Neutrophil (primary cell): ENCODE measurements at regions not wholly inside any gene's neighbourhood (a gene's known extent, or its start where the extent isn't known, plus 50 kb on each side); places are given as distances from the start of the nearest gene placed in this dataset.

Experiments used
- H3K27ac ChIP-seq: fragments of 200-600 bp; sonication (generic); 2 replicates; pipeline ENCODE4 v1.5.1; 2016; ENCODE audit warnings: mild to moderate bottlenecking, moderate library complexity
- H3K27me3 ChIP-seq: fragments of 200-600 bp; sonication (generic); 2 replicates; pipeline ENCODE4 v1.6.0; 2016; ENCODE audit warnings: mild to moderate bottlenecking
- H3K36me3 ChIP-seq: fragments of 200-600 bp; sonication (generic); 2 replicates; pipeline ENCODE4 v1.5.1; 2017
- H3K4me1 ChIP-seq, 2 experiments: fragments of 200-600 bp in 1 of 2; sonication (generic) in 1 of 2; 1 replicate in 1 of 2; 2 replicates in 1 of 2; pipeline versions ENCODE4 v1.5.1 to v1.6.1; 2013 to 2016; ENCODE audit warnings: low read depth in 1 of 2, low read length in 1 of 2, mild to moderate bottlenecking in 1 of 2, moderate library complexity in 1 of 2; ENCODE audit not compliant: control insufficient read depth in 1 of 2, insufficient read depth in 1 of 2
- H3K4me3 ChIP-seq, 2 experiments: fragments of 200-600 bp in 1 of 2; sonication (generic) in 1 of 2; 1 replicate in 1 of 2; 2 replicates in 1 of 2; pipeline ENCODE4 v1.5.1; 2013 to 2016; ENCODE audit warnings: low read depth in 1 of 2, low read length in 1 of 2, mild to moderate bottlenecking in 1 of 2, moderate library complexity in 1 of 2
- H3K9me3 ChIP-seq: fragments of 200-600 bp; sonication (generic); 2 replicates; pipeline ENCODE4 v1.5.1; 2016
- TF ChIP-seq, protein P1 (sequence below): fragments of 200-600 bp; sonication (generic); IDR thresholded peaks from 2 replicates; pipeline ENCODE4 v1.5.1; 2016; ENCODE audit warnings: antibody characterized with exemption

DNA sequence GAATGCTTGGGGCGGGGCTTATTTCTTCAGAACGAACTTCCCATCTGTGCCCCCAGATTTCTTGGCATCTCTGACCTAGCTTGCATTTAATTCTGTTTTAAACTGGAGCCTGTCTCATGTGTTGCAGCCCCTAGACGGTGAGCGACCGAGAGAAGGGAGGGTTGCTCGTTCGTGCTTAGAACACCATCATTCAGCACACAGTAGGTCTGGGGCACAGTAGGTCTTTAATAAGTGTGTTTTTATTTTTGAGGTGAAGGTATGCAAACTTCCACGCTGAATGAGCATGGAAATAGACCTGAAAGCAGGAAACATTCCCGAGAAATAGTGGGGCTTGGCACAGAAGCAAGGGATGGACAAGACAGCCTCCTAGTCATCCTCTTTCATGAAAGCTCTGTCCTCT is 57.0 kb upstream of the TAC4 start:
- H3K4me1 ChIP-seq, result no peaks in the 10 kb centered on the region
- peaks cover 96% of the 10 kb centered on the region for H3K27me3 ChIP-seq
- no peak overlapping the region for H3K4me3 ChIP-seq
- no peaks in the 10 kb centered on the region for H3K9me3 ChIP-seq
- TF ChIP-seq, protein P1, sequence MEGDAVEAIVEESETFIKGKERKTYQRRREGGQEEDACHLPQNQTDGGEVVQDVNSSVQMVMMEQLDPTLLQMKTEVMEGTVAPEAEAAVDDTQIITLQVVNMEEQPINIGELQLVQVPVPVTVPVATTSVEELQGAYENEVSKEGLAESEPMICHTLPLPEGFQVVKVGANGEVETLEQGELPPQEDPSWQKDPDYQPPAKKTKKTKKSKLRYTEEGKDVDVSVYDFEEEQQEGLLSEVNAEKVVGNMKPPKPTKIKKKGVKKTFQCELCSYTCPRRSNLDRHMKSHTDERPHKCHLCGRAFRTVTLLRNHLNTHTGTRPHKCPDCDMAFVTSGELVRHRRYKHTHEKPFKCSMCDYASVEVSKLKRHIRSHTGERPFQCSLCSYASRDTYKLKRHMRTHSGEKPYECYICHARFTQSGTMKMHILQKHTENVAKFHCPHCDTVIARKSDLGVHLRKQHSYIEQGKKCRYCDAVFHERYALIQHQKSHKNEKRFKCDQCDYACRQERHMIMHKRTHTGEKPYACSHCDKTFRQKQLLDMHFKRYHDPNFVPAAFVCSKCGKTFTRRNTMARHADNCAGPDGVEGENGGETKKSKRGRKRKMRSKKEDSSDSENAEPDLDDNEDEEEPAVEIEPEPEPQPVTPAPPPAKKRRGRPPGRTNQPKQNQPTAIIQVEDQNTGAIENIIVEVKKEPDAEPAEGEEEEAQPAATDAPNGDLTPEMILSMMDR, result no peak
- no peak overlapping the region for H3K27ac ChIP-seq
- H3K36me3 ChIP-seq, result no peaks in the 10 kb centered on the region

DNA sequence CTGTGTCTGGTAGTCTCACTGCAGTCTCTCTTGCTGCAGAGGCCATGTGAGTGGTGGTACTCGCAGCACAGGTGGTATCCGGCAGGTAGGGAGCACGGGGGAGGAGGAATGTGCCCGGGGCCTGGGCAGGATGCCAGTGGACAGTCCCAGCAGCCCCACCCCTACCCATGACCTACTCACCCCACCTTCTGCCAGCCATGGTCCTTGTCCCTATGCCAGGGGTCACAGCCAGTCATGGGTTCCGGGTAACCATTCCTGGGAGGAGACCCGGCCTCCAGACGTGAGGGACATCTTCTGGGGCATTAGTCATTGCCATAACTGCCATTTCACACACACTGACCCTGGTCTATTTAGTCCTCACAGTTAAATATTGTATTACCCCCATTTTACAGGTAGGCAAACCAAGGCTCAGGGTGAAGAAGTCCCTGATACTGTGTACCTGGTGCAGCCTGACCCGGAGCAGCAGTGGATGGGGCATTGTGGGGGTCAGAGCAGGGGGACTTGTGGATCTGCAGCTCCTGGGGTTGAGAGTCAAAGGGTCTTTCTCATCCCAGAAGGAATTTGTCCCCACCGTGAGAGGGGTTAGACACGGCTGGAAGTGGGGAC is 58.8 kb upstream of the TAC4 start:
- TF ChIP-seq, protein P1, result no peak
- H3K36me3 ChIP-seq, result no peaks in the 10 kb centered on the region
- no peak overlapping the region for H3K4me3 ChIP-seq
- H3K27me3 ChIP-seq, result peaks cover 96% of the 10 kb centered on the region
- no peak overlapping the region for H3K27ac ChIP-seq
- no peaks in the 10 kb centered on the region for H3K4me1 ChIP-seq
- no peaks in the 10 kb centered on the region for H3K9me3 ChIP-seq

GRCh38 chr17:49907279-49907678 is 59.4 kb upstream of the TAC4 start:
- H3K9me3 ChIP-seq, result no peaks in the 10 kb centered on the region
- H3K27me3 ChIP-seq, result peaks cover 96% of the 10 kb centered on the region
- no peak overlapping the region for H3K27ac ChIP-seq
- TF ChIP-seq, protein P1, result no peak
- H3K4me3 ChIP-seq, result no peak overlapping the region
- no peaks in the 10 kb centered on the region for H3K36me3 ChIP-seq
- H3K4me1 ChIP-seq, result no peaks in the 10 kb centered on the region

DNA sequence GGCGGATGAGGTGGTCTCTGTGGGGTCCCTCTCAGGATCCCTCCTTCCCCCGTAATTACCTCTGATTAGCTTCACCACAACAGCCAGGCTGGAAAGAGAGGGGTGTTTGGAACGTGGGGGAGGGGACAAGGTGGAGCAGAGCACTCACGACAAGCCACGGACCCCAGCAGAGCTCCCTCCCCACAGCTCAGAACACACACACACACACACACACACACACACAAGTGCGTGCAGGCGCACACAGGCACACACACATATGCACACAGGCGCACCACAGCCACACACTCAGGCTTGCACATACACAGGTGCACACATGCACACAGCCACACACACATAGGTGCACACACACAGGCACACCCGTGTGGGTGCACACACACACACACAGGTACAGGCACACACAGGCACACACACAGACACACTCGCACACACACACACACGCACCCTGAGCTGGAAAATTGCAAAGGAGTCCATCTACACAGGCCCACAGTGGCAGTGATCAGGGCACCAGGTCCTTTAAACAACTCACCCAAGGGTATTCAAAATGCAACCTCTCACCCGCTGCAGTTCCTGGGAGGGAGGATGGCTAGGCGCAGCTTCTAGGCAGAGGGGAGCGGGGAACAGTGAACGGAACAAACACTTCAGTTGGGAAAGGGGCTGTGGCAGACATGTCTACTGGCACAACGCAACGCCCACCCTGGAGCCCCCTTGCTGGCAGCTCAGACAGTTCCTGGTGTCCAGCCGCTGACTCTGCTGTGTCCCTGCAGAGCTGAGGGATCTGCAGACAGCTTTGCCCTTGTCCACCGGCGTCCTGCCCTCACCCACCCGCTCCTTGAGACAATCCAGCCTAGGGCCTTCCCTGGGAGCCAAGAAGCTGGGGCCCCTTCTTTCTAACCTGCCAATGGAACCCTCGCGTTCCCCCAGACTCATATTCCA is 59.9 kb upstream of the DLX4 start:
- no peak overlapping the region for H3K27ac ChIP-seq
- H3K27me3 ChIP-seq, result peaks cover 96% of the 10 kb centered on the region
- H3K36me3 ChIP-seq, result no peaks in the 10 kb centered on the region

DNA sequence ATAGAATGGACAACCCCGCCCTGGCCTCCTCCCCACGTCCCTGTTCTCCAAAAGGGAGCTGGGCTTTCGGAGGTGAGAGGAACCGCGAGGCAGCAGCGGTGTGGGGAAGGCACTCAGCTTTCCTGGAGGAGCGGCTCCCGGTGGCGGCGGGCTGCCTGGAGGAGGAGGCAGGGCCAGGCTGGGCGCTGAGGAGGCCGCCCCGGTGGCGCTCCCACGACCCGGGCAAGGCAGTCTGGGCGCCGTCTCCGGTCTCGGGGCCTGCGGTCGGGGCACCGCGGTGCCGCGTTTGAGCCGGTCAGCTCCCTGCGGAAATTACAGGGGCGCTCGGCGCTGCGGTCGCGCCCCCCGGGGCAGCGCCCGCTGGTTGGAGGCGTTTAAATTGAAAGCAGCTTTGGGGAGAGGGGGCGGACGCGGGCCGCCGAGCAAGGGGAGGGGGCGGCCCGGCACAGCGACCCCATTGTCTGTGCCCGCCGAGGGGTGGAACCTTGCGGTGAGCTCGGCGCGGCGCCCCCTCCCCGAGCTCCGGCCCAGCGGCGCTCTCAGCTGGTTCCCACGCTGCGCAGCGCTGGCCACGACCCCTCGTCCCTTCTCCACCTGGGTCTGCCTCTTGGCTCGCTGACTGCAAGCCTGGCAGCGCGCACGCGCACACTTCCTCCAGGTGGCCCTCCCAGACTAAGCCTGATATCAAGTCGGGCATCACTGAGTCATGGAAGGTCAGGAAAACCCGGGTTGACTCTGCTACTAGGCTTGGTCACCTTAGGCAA is 58.7 kb upstream of the DLX4 start:
- Histone ChIP-seq H3K4me1 (no peaks in the 10 kb centered on the region), H3K9me3 (no peaks in the 10 kb centered on the region), H3K27me3 (peaks cover 96% of the 10 kb centered on the region), H3K4me3 (no peak overlapping the region), H3K36me3 (no peaks in the 10 kb centered on the region), H3K27ac (no peak overlapping the region)
- TF ChIP-seq, protein P1, result no peak

More for the DNA sequence above, 59.9 kb upstream of the DLX4 start:
- Histone ChIP-seq H3K9me3 (no peaks in the 10 kb centered on the region), H3K4me1 (no peaks in the 10 kb centered on the region), H3K4me3 (no peak overlapping the region)
- TF ChIP-seq, protein P1, result no peak
